Lower lobe of right lung (tissue), 2 donors: ENCODE measurements at regions not wholly inside any gene's neighbourhood (a gene's known extent, or its start where the extent isn't known, plus 50 kb on each side); places are given as distances from the start of the nearest gene placed in this dataset.
"Not testable (repeated sequence)": the region's sequence is repeated elsewhere in the genome, so short reads cannot be mapped to it uniquely, and the experiment has no call there.

Experiments
- ATAC-seq, 2 donors: fragments of 200-7000 bp; cut with Tn5 transposase; one replicate each; pipeline ENCODE4 v1.9.1; 2020 to 2022; ENCODE audit warnings: mild to moderate bottlenecking in 2 of 2, moderate library complexity in 2 of 2
- DNase-seq: peaks from one replicate; pipeline ENCODE4 v3.0.0-alpha.2; 2020
- H3K27ac ChIP-seq: fragments of 200-600 bp; one replicate; pipeline ENCODE4 v1.8.0; 2022
- H3K27me3 ChIP-seq: fragments of 200-600 bp; one replicate; pipeline ENCODE4 v1.8.0; 2022; ENCODE audit warnings: low read depth
- H3K36me3 ChIP-seq: fragments of 200-600 bp; one replicate; pipeline ENCODE4 v1.8.0; 2022; ENCODE audit warnings: mild to moderate bottlenecking
- H3K4me1 ChIP-seq: fragments of 200-600 bp; one replicate; pipeline ENCODE4 v1.8.0; 2022
- H3K4me3 ChIP-seq: fragments of 200-600 bp; one replicate; pipeline ENCODE4 v1.8.0; 2022; ENCODE audit warnings: mild to moderate bottlenecking
- H3K9me3 ChIP-seq: fragments of 200-600 bp; one replicate; pipeline ENCODE4 v1.8.0; 2022
- intact Hi-C: fragments of 100-400 bp; cut with DNase I; formaldehyde crosslinking; loops from one replicate; pipeline ENCODE4 v1.11.0; 2022
- TF ChIP-seq, protein P1 (sequence below): fragments of 200-600 bp; IDR thresholded peaks from one replicate; pipeline ENCODE4 v1.8.0; 2022; ENCODE audit warnings: antibody characterized with exemption, mild to moderate bottlenecking
- donor health status: DM: no; HTN: yes; CAD: no; lungs with severe emphysema.

GRCh38 chr4:170202721-170203120 is 113.0 kb upstream of the AADAT start:
- Histone ChIP-seq H3K27ac (no peak overlapping the region), H3K4me1 (no peaks in the 10 kb centered on the region), H3K4me3 (no peak overlapping the region), H3K36me3 (no peaks in the 10 kb centered on the region), H3K9me3 (no peaks in the 10 kb centered on the region), H3K27me3 (no peaks in the 10 kb centered on the region)
- TF ChIP-seq, protein P1, sequence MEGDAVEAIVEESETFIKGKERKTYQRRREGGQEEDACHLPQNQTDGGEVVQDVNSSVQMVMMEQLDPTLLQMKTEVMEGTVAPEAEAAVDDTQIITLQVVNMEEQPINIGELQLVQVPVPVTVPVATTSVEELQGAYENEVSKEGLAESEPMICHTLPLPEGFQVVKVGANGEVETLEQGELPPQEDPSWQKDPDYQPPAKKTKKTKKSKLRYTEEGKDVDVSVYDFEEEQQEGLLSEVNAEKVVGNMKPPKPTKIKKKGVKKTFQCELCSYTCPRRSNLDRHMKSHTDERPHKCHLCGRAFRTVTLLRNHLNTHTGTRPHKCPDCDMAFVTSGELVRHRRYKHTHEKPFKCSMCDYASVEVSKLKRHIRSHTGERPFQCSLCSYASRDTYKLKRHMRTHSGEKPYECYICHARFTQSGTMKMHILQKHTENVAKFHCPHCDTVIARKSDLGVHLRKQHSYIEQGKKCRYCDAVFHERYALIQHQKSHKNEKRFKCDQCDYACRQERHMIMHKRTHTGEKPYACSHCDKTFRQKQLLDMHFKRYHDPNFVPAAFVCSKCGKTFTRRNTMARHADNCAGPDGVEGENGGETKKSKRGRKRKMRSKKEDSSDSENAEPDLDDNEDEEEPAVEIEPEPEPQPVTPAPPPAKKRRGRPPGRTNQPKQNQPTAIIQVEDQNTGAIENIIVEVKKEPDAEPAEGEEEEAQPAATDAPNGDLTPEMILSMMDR, result no peak
- no peak for DNase-seq
- intact Hi-C loops, result no loop called here
- no peak for ATAC-seq

DNA sequence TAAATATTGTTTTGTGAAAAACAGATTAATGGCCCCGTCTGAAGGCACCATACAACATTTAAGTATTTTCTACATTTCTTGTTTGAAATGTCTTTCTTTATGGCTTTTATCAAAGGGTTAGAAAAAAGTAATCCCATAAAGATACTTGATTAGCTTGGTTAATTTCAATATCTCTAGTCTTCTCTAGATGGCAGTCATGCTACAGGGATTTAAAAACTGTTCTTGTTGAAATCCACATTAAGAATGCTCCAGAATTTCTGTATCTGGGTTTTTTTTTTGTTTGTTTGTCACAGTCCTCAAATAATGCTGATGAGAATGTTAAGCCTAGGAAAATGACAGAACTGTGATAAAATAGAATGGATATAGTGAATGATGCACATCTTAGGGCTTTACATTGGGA is 109.0 kb upstream of the AADAT start:
- Histone ChIP-seq H3K27ac (no peak overlapping the region), H3K4me3 (no peak overlapping the region), H3K9me3 (no peaks in the 10 kb centered on the region), H3K27me3 (no peaks in the 10 kb centered on the region), H3K4me1 (no peaks in the 10 kb centered on the region), H3K36me3 (no peaks in the 10 kb centered on the region)
- ATAC-seq (no peak), DNase-seq (no peak)
- intact Hi-C loops, result no loop called here
- TF ChIP-seq, protein P1, result no peak

- peak in 1 of 2 donors; percentile 39 for ATAC-seq
- H3K4me1 ChIP-seq, H3K27me3 ChIP-seq, H3K4me3 ChIP-seq, H3K9me3 ChIP-seq, H3K36me3 ChIP-seq, DNase-seq, H3K27ac ChIP-seq, intact Hi-C loops: not testable (repeated sequence)
These were observed 105.0 kb upstream of the AADAT start for GRCh38 chr4:170194794-170195193.

DNA sequence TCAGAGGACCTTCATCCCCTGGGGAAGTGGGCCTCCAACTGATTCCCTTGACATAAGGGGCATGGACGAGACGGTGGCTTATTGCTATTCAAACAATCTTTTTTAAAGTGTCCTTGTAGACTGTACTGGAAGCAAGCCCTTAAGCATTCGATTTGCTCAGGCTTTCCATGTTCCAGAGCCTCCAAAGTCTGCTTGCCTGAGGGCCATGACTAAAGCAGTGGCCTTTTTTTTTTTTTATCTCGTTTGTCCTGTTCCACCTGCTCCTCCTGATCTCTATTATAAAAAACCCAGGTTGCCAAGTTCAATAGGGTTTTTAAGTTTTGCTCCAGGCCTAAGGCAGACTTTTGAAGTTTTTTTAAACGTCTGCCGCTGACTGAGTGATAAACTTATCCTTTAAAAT is 103.7 kb upstream of the AADAT start:
- TF ChIP-seq, protein P1, result no peak
- intact Hi-C loops, result no loop called here
- H3K27ac ChIP-seq, result no peak overlapping the region
- H3K4me3 ChIP-seq, result no peak overlapping the region
- H3K27me3 ChIP-seq, result no peaks in the 10 kb centered on the region
- H3K36me3 ChIP-seq, result no peaks in the 10 kb centered on the region
- no peaks in the 10 kb centered on the region for H3K9me3 ChIP-seq
- H3K4me1 ChIP-seq, result no peaks in the 10 kb centered on the region
- ATAC-seq (no peak), DNase-seq (no peak)

- Histone ChIP-seq H3K4me1 (no peaks in the 10 kb centered on the region), H3K27me3 (no peaks in the 10 kb centered on the region), H3K4me3 (no peak overlapping the region), H3K27ac (no peak overlapping the region), H3K36me3 (no peaks in the 10 kb centered on the region), H3K9me3 (no peaks in the 10 kb centered on the region)
- intact Hi-C loops, result no loop called here
- ATAC-seq, result no peak
- TF ChIP-seq, protein P1, result no peak
- DNase-seq, result no peak
These were observed 100.5 kb upstream of the AADAT start for GRCh38 chr4:170190265-170190664.

GRCh38 chr4:170170861-170171260 is 81.1 kb upstream of the AADAT start:
- Histone ChIP-seq H3K27ac (no peak overlapping the region), H3K4me1 (no peaks in the 10 kb centered on the region), H3K36me3 (no peaks in the 10 kb centered on the region), H3K27me3 (no peaks in the 10 kb centered on the region), H3K9me3 (no peaks in the 10 kb centered on the region), H3K4me3 (no peak overlapping the region)
- TF ChIP-seq, protein P1, result no peak
- no peak for DNase-seq
- intact Hi-C loops, result no loop called here
- ATAC-seq, result no peak
